ENCODE measurements at regions not wholly inside any gene's neighbourhood (a gene's known extent, or its start where the extent isn't known, plus 50 kb on each side); places are given as distances from the start of the nearest gene placed in this dataset.

DNA sequence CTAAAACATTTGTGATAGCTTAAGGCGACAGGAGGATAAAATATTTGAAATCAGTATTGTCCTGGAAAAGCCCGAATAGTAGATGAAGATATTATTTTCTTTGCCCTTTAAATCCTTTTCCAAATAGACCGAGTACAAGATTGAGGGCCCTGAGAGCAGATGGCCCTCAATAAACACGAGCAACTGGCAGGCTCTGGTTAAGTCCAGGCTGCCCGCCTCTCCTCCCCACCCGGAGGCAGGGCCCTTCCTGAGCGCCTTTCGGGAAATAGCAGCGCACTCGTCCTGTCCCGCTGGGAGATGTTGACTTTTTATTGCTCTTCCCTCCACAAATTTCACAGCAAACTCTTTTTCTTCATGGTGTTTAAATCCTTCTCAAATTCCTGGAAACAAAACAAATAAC lies 50.8 kb upstream of the MAX start:
- TF ChIP-seq, protein P1, sequence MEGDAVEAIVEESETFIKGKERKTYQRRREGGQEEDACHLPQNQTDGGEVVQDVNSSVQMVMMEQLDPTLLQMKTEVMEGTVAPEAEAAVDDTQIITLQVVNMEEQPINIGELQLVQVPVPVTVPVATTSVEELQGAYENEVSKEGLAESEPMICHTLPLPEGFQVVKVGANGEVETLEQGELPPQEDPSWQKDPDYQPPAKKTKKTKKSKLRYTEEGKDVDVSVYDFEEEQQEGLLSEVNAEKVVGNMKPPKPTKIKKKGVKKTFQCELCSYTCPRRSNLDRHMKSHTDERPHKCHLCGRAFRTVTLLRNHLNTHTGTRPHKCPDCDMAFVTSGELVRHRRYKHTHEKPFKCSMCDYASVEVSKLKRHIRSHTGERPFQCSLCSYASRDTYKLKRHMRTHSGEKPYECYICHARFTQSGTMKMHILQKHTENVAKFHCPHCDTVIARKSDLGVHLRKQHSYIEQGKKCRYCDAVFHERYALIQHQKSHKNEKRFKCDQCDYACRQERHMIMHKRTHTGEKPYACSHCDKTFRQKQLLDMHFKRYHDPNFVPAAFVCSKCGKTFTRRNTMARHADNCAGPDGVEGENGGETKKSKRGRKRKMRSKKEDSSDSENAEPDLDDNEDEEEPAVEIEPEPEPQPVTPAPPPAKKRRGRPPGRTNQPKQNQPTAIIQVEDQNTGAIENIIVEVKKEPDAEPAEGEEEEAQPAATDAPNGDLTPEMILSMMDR (IDR thresholded peaks at IDR 0.05) = no peak
- no peak for TF ChIP-seq POLR2A (IDR thresholded peaks at IDR 0.05)
- TF ChIP-seq EP300 (IDR thresholded peaks at IDR 0.05) = no peak
- TF ChIP-seq POLR2AphosphoS5 (IDR thresholded peaks at IDR 0.05) = no peak

Data from upper lobe of left lung (tissue), 4 donors.